ENCODE measurements at regions not wholly inside any gene's neighbourhood (a gene's known extent, or its start where the extent isn't known, plus 50 kb on each side); places are given as distances from the start of the nearest gene placed in this dataset.

GRCh38 chr1:218163371-218163770 is 121.7 kb upstream of the RRP15 start:
- TF ChIP-seq BCL11A (IDR thresholded peaks at IDR 0.05; ENCODE audit: low read depth, low read length): no peak
- TF ChIP-seq MLLT1 (IDR thresholded peaks at IDR 0.05): no peak
- TF ChIP-seq TBL1XR1 (IDR thresholded peaks at IDR 0.05; ENCODE audit: low read depth, low read length): no peak
- no peak for TF ChIP-seq EZH2 (IDR thresholded peaks at IDR 0.05; ENCODE audit: borderline replicate concordance, control insufficient read depth, low read depth, low read length)
- no peak for TF ChIP-seq PKNOX1 (IDR thresholded peaks at IDR 0.05)
- TF ChIP-seq CBFB (IDR thresholded peaks at IDR 0.05; ENCODE audit: low read depth): no peak
- no peak for TF ChIP-seq RBBP5 (conservative IDR thresholded peaks at IDR 0.05)
- no peak for TF ChIP-seq IKZF2 (IDR thresholded peaks at IDR 0.05)
- no peak for TF ChIP-seq HSF1 (IDR thresholded peaks at IDR 0.05; ENCODE audit: low read depth, low read length)
- no peak for TF ChIP-seq NFYA (IDR thresholded peaks at IDR 0.05; ENCODE audit: borderline replicate concordance, low read depth, low read length)
- TF ChIP-seq YY1 (IDR thresholded peaks at IDR 0.05; ENCODE audit: low read depth, low read length): no peak
- no peak for TF ChIP-seq ZNF687 (IDR thresholded peaks at IDR 0.05)
- TF ChIP-seq ELK1 (IDR thresholded peaks at IDR 0.05; ENCODE audit: low read depth, low read length): no peak
- no peak for TF ChIP-seq RFX5 (IDR thresholded peaks at IDR 0.05; ENCODE audit: low read depth, low read length)
- no peak for TF ChIP-seq EGR1 (IDR thresholded peaks at IDR 0.05; ENCODE audit: borderline replicate concordance in 1 of 2, low read depth in 2 of 2, low read length in 2 of 2)
- H3K9ac ChIP-seq (ENCODE audit: control insufficient read depth, insufficient read depth, low read length): no peak overlapping the region
- H3K9me3 ChIP-seq (replicated peaks; ENCODE audit: control insufficient read depth, insufficient read depth, low read length): no peaks in the 10 kb centered on the region
- in situ Hi-C loops (cut with MboI): no loop called here
- ChIA-PET SMC1A (ENCODE audit: uncharacterized antibody, unreplicated experiment) (no interaction called here), RAD21 (ENCODE audit: unreplicated experiment) (no interaction called here), CTCF (no interaction called here), POLR2A (no interaction called here)
- no peaks in the 10 kb centered on the region for H3K36me3 ChIP-seq (ENCODE audit: control insufficient read depth in 2 of 2, insufficient read depth in 2 of 2, low read length in 1 of 2)
- FAIRE-seq (no peak), DNase-seq (ENCODE audit: low read depth, low spot score) (no peak), ATAC-seq (no peak)
- peaks cover 9 to 18% of the 10 kb centered on the region in 2 experiments for H3K27me3 ChIP-seq (replicated peaks in 1 of 2; ENCODE audit: control insufficient read depth in 2 of 2, insufficient read depth in 2 of 2, low read length in 1 of 2)
- intact Hi-C loops (cut with micrococcal nuclease; ENCODE audit: unreplicated experiment): no loop called here
- no peak overlapping the region for H3K27ac ChIP-seq (ENCODE audit: control insufficient read depth, insufficient read depth)
- H2AFZ ChIP-seq (ENCODE audit: control insufficient read depth, low read depth, low read length): no peak overlapping the region
- H3K4me3 ChIP-seq: no peak overlapping the region
- H3K79me2 ChIP-seq (ENCODE audit: control insufficient read depth, insufficient read depth, low read length): no peaks in the 10 kb centered on the region
- no TSS peak for BruUV-seq (replicated peaks)
- no peaks in the 10 kb centered on the region for H4K20me1 ChIP-seq (ENCODE audit: control insufficient read depth, insufficient read depth)
- WGBS (ENCODE audit: insufficient coverage, insufficient replicate concordance, low lambda C conversion rate, missing lambda C conversion rate): 26% methylated on average over 7 of the region's 7 CpGs
- H3K4me1 ChIP-seq (ENCODE audit: control insufficient read depth, insufficient read depth, low read length): no peaks in the 10 kb centered on the region
- H3K4me2 ChIP-seq (ENCODE audit: control insufficient read depth, insufficient read depth): no peak overlapping the region
